Breast epithelium (tissue), 3 donors: ENCODE measurements at regions not wholly inside any gene's neighbourhood (a gene's known extent, or its start where the extent isn't known, plus 50 kb on each side); places are given as distances from the start of the nearest gene placed in this dataset.

ENCODE experiments used
- CTCF ChIP-seq, 3 donors: fragments of 450-650 bp; IDR thresholded peaks; one replicate each; pipeline ENCODE4 v1.5.1; 2016 to 2017; ENCODE audit warnings: antibody characterized with exemption in 3 of 3, mild to moderate bottlenecking in 3 of 3, moderate library complexity in 3 of 3
- POLR2A ChIP-seq: fragments of 450-650 bp; IDR thresholded peaks from one replicate; pipeline ENCODE4 v1.6.1; 2016; ENCODE audit warnings: antibody characterized with exemption, mild to moderate bottlenecking, moderate library complexity
- POLR2AphosphoS5 ChIP-seq, 3 donors: sonication (generic); formaldehyde crosslinking; IDR thresholded peaks; one replicate each; pipeline ENCODE4 v1.6.1; 2017; ENCODE audit warnings: antibody characterized with exemption in 3 of 3

DNA sequence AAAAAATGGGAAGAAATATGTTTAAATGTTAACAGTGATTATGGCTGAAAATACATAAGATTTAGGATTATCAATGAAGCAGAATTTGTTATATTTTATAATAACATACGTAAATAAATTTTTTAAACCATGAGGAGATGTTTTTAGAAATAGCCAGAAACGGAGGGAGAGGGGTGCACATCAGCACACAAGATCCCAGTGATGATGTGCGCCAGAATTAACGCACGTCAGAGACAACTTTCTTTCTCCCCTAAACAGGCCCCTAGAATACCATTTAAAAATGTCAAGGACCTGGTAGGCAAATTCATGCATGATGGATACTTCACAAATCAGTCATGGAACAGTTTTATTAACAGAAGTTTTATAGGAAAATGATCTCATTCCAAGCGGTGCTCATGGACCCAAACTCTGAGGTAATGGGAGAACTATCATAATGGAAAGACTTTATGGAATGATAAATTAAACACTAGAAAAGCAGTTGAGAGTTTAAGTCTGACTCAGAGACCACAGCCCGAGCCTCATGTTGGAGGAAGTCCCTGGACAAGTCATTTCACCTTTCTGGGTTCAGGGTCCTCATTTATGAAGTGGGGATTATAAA is 258.9 kb upstream of the GAS1 start:
- TF ChIP-seq CTCF (IDR thresholded peaks at IDR 0.05), result no peak
- no peak for TF ChIP-seq POLR2A
- TF ChIP-seq POLR2AphosphoS5 (IDR thresholded peaks at IDR 0.05), result no peak
